ENCODE measurements at regions not wholly inside any gene's neighbourhood (a gene's known extent, or its start where the extent isn't known, plus 50 kb on each side); places are given as distances from the start of the nearest gene placed in this dataset.

DNA sequence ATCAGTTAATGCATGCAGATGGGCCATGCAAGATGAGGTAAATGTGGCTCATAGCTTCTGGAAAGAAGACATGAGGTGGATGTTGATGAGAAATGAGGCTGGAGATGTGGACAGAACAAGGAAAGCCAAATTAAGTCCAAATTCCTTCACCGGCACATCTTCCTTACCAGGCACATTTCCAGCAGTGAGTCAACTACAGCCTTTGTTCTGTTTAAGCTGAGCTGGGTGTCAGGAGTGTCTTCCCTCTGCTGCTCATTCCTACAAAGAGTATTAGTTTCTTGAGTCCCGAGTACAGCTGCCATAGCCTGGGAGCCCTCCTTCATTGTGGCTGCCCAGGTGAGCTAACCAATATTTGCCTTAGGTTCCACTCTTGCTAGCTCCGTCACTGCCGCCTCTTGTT is 945.0 kb downstream of the SLC4A3 start:
- no peaks in the 10 kb centered on the region for H3K36me3 Mint-ChIP-seq
- ChIA-PET POLR2A (no interaction called here), CTCF (no interaction called here)
- no peak for ATAC-seq
- H3K4me1 Mint-ChIP-seq: no peaks in the 10 kb centered on the region
- no peaks in the 10 kb centered on the region for H3K36me3 ChIP-seq (ENCODE audit: control insufficient read depth in 2 of 3, insufficient read depth in 3 of 3, low read length in 3 of 3)
- no peak for DNase-seq
- H3K9me3 ChIP-seq (ENCODE audit: control insufficient read depth in 2 of 3, low read length in 3 of 3): no peaks in the 10 kb centered on the region
- H3K9me3 Mint-ChIP-seq: peaks cover 0 to 6% (median 0%) of the 10 kb centered on the region in 11 donors
- H3K27ac ChIP-seq (ENCODE audit: low read depth, low read length): no peak overlapping the region
- no peaks in the 10 kb centered on the region for H3K27me3 ChIP-seq (ENCODE audit: control insufficient read depth in 2 of 2, insufficient read depth in 2 of 2, low read length in 2 of 2)
- intact Hi-C loops (cut with micrococcal nuclease): no loop called here
- no peak overlapping the region for H3K4me3 ChIP-seq (ENCODE audit: low read length)
- H3K27ac Mint-ChIP-seq: no peak overlapping the region
- no peaks in the 10 kb centered on the region for H3K27me3 Mint-ChIP-seq
- no peak overlapping the region for H3K4me3 Mint-ChIP-seq
- H3K4me1 ChIP-seq (ENCODE audit: control insufficient read depth in 2 of 2, insufficient read depth in 2 of 2, low read length in 2 of 2): no peaks in the 10 kb centered on the region

GRCh38 chr2:220574038-220574437 is 946.6 kb downstream of the SLC4A3 start:
- Histone ChIP-seq H3K27me3 (ENCODE audit: control insufficient read depth in 2 of 2, insufficient read depth in 2 of 2, low read length in 2 of 2) (no peaks in the 10 kb centered on the region), H3K27ac (ENCODE audit: low read depth, low read length) (no peak overlapping the region), H3K9me3 (ENCODE audit: control insufficient read depth in 2 of 3, low read length in 3 of 3) (no peaks in the 10 kb centered on the region), H3K4me1 (ENCODE audit: control insufficient read depth in 2 of 2, insufficient read depth in 2 of 2, low read length in 2 of 2) (no peaks in the 10 kb centered on the region), H3K36me3 (ENCODE audit: control insufficient read depth in 2 of 3, insufficient read depth in 3 of 3, low read length in 3 of 3) (no peaks in the 10 kb centered on the region), H3K4me3 (ENCODE audit: low read length) (no peak overlapping the region)
- ChIA-PET POLR2A (no interaction called here), CTCF (no interaction called here)
- no peak for DNase-seq
- Mint-ChIP-seq H3K27me3 (no peaks in the 10 kb centered on the region), H3K9me3 (peaks cover 0 to 6% (median 0%) of the 10 kb centered on the region in 11 donors), H3K27ac (no peak overlapping the region), H3K4me3 (no peak overlapping the region), H3K4me1 (no peaks in the 10 kb centered on the region), H3K36me3 (no peaks in the 10 kb centered on the region)
- intact Hi-C loops (cut with micrococcal nuclease): no loop called here
- ATAC-seq: no peak

DNA sequence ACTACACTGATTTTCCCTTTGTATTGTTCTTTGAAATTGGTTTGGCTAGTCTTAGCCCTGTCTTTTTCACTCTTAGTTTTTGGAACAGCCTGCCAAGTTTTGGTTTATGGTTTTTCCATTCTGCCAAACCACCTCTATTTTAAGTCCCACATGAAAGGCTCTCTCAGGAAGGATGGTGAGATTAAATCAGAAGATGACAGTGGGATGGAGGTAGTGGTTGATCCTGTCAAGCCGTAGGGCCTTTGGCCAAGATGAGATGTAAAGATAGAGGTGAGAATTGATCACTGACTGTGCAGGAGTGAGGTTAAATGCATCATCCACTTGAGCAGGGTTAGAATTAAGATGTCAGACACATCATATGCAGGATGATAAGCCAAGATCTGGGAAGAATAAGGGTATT is 948.5 kb downstream of the SLC4A3 start:
- Mint-ChIP-seq H3K36me3 (no peaks in the 10 kb centered on the region), H3K4me1 (no peaks in the 10 kb centered on the region), H3K9me3 (peaks cover 0 to 6% (median 0%) of the 10 kb centered on the region in 11 donors), H3K4me3 (no peak overlapping the region), H3K27me3 (peaks cover 0 to 8% (median 0%) of the 10 kb centered on the region in 5 donors), H3K27ac (no peak overlapping the region)
- Histone ChIP-seq H3K9me3 (ENCODE audit: control insufficient read depth in 2 of 3, low read length in 3 of 3) (no peaks in the 10 kb centered on the region), H3K27ac (ENCODE audit: low read depth, low read length) (no peak overlapping the region), H3K4me1 (ENCODE audit: control insufficient read depth in 2 of 2, insufficient read depth in 2 of 2, low read length in 2 of 2) (no peaks in the 10 kb centered on the region), H3K27me3 (ENCODE audit: control insufficient read depth in 2 of 2, insufficient read depth in 2 of 2, low read length in 2 of 2) (no peaks in the 10 kb centered on the region), H3K4me3 (ENCODE audit: low read length) (no peak overlapping the region), H3K36me3 (ENCODE audit: control insufficient read depth in 2 of 3, insufficient read depth in 3 of 3, low read length in 3 of 3) (no peaks in the 10 kb centered on the region)
- CTCF ChIA-PET: no interaction called here
- intact Hi-C loops (cut with micrococcal nuclease): no loop called here
- DNase-seq (no peak), ATAC-seq (no peak)
- POLR2A ChIA-PET: no interaction called here

GRCh38 chr2:220579452-220579851 is 952.0 kb downstream of the SLC4A3 start:
- Histone ChIP-seq H3K36me3 (ENCODE audit: control insufficient read depth in 2 of 3, insufficient read depth in 3 of 3, low read length in 3 of 3) (no peaks in the 10 kb centered on the region), H3K4me1 (ENCODE audit: control insufficient read depth in 2 of 2, insufficient read depth in 2 of 2, low read length in 2 of 2) (no peaks in the 10 kb centered on the region), H3K27ac (ENCODE audit: low read depth, low read length) (no peak overlapping the region), H3K9me3 (ENCODE audit: control insufficient read depth in 2 of 3, low read length in 3 of 3) (no peaks in the 10 kb centered on the region), H3K4me3 (ENCODE audit: low read length) (no peak overlapping the region), H3K27me3 (ENCODE audit: control insufficient read depth in 2 of 2, insufficient read depth in 2 of 2, low read length in 2 of 2) (no peaks in the 10 kb centered on the region)
- ATAC-seq: no peak
- H3K27ac Mint-ChIP-seq: no peak overlapping the region
- no peaks in the 10 kb centered on the region for H3K4me1 Mint-ChIP-seq
- ChIA-PET POLR2A (no interaction called here), CTCF (no interaction called here)
- no peak for DNase-seq
- H3K4me3 Mint-ChIP-seq: no peak overlapping the region
- H3K9me3 Mint-ChIP-seq: peaks cover 0 to 5% (median 0%) of the 10 kb centered on the region in 11 donors
- H3K27me3 Mint-ChIP-seq: peaks cover 0 to 8% (median 0%) of the 10 kb centered on the region in 5 donors
- H3K36me3 Mint-ChIP-seq: no peaks in the 10 kb centered on the region
- intact Hi-C loops (cut with micrococcal nuclease): no loop called here

DNA sequence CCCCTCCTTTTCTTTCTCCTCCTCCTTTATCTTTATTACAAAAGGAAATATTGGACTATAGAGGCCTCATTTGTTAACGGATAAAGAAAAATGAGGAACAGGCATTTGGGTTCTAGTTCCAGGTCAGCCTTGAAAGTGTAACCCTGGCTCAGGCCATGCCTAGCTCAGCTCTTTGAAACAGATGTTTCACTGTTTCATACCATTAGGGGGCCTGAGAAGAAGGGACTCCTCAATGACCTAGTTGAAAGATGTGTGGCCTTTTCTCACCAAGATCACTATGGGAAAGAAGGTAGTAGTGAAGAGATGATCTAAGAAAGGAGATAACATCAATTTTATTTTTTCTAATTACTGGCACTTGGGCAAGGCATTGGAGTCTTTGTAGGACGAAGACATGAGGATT is 952.7 kb downstream of the SLC4A3 start:
- Histone ChIP-seq H3K27ac (ENCODE audit: low read depth, low read length) (no peak overlapping the region), H3K9me3 (ENCODE audit: control insufficient read depth in 2 of 3, low read length in 3 of 3) (no peaks in the 10 kb centered on the region), H3K36me3 (ENCODE audit: control insufficient read depth in 2 of 3, insufficient read depth in 3 of 3, low read length in 3 of 3) (no peaks in the 10 kb centered on the region), H3K27me3 (ENCODE audit: control insufficient read depth in 2 of 2, insufficient read depth in 2 of 2, low read length in 2 of 2) (no peaks in the 10 kb centered on the region), H3K4me3 (ENCODE audit: low read length) (no peak overlapping the region), H3K4me1 (ENCODE audit: control insufficient read depth in 2 of 2, insufficient read depth in 2 of 2, low read length in 2 of 2) (no peaks in the 10 kb centered on the region)
- H3K27me3 Mint-ChIP-seq: peaks cover 0 to 8% (median 0%) of the 10 kb centered on the region in 5 donors
- peaks cover 0 to 5% (median 0%) of the 10 kb centered on the region in 11 donors for H3K9me3 Mint-ChIP-seq
- CTCF ChIA-PET: no interaction called here
- intact Hi-C loops (cut with micrococcal nuclease): no loop called here
- H3K4me3 Mint-ChIP-seq: no peak overlapping the region
- no peak for DNase-seq
- ATAC-seq: no peak
- H3K36me3 Mint-ChIP-seq: no peaks in the 10 kb centered on the region
- no peak overlapping the region for H3K27ac Mint-ChIP-seq
- no peaks in the 10 kb centered on the region for H3K4me1 Mint-ChIP-seq
- POLR2A ChIA-PET: no interaction called here

DNA sequence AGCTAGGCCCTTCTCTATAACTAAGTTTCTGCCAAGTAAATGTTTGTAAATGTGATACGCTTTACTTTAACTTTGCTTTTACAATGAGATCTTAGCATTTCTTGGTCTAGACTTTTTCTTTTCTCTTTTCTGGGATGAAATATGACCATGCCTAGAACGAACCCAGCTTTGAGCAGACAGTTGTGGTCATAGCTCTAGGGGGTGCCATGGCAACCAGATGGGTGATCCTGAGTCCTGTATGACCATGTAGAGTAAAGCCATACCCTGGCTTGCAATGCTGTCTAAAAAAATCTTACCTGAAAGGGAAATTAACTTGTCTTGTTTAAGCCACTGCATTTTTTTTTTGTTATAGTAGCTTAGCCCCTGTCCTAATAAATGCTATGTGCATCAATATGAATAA is 956.3 kb downstream of the SLC4A3 start:
- intact Hi-C loops (cut with micrococcal nuclease): no loop called here
- ChIA-PET CTCF (interaction anchor here (0.6 kb wide), 1 partner anchor 76 kb away, joined by 3 read pairs; no protein-coding TSS in a partner anchor), POLR2A (no interaction called here)
- DNase-seq (no peak), ATAC-seq (no peak)
- Histone ChIP-seq H3K4me1 (ENCODE audit: control insufficient read depth in 2 of 2, insufficient read depth in 2 of 2, low read length in 2 of 2) (no peaks in the 10 kb centered on the region), H3K36me3 (ENCODE audit: control insufficient read depth in 2 of 3, insufficient read depth in 3 of 3, low read length in 3 of 3) (no peaks in the 10 kb centered on the region), H3K9me3 (ENCODE audit: control insufficient read depth in 2 of 3, low read length in 3 of 3) (no peaks in the 10 kb centered on the region), H3K4me3 (ENCODE audit: low read length) (no peak overlapping the region), H3K27ac (ENCODE audit: low read depth, low read length) (no peak overlapping the region), H3K27me3 (ENCODE audit: control insufficient read depth in 2 of 2, insufficient read depth in 2 of 2, low read length in 2 of 2) (no peaks in the 10 kb centered on the region)
- Mint-ChIP-seq H3K27ac (no peak overlapping the region), H3K36me3 (no peaks in the 10 kb centered on the region), H3K4me1 (no peaks in the 10 kb centered on the region), H3K9me3 (peaks cover 0 to 6% (median 0%) of the 10 kb centered on the region in 11 donors), H3K27me3 (peaks cover 0 to 14% (median 0%) of the 10 kb centered on the region in 5 donors), H3K4me3 (no peak overlapping the region)

DNA sequence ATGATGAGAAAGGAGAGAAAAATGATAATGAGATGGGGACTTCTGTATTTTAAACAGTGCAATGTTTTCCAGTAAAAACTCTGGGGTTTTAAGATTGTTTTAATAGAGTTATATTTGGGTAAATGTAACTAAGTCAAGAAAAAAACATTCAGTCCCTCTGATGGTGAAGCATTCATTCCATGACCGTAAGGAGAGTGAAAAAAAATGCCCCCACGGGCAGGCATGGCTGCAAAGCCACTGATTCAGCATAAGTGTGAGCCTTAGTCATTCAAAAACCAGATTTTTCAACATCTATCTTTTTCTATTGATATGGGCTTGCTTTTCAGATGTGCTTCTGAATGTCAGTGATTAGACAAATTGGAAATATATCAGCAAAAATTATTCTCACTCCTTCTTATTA is 957.8 kb downstream of the SLC4A3 start:
- ChIA-PET CTCF (no interaction called here), POLR2A (no interaction called here)
- no peaks in the 10 kb centered on the region for H3K4me1 Mint-ChIP-seq
- H3K27ac ChIP-seq (ENCODE audit: low read depth, low read length): no peak overlapping the region
- intact Hi-C loops (cut with micrococcal nuclease): no loop called here
- H3K9me3 ChIP-seq (ENCODE audit: control insufficient read depth in 2 of 3, low read length in 3 of 3): no peaks in the 10 kb centered on the region
- H3K36me3 Mint-ChIP-seq: no peaks in the 10 kb centered on the region
- H3K4me3 Mint-ChIP-seq: no peak overlapping the region
- no peak for ATAC-seq
- DNase-seq: no peak
- H3K27me3 ChIP-seq (ENCODE audit: control insufficient read depth in 2 of 2, insufficient read depth in 2 of 2, low read length in 2 of 2): no peaks in the 10 kb centered on the region
- no peaks in the 10 kb centered on the region for H3K4me1 ChIP-seq (ENCODE audit: control insufficient read depth in 2 of 2, insufficient read depth in 2 of 2, low read length in 2 of 2)
- H3K27me3 Mint-ChIP-seq: peaks cover 0 to 13% (median 0%) of the 10 kb centered on the region in 5 donors
- no peaks in the 10 kb centered on the region for H3K36me3 ChIP-seq (ENCODE audit: control insufficient read depth in 2 of 3, insufficient read depth in 3 of 3, low read length in 3 of 3)
- peaks cover 0 to 6% (median 0%) of the 10 kb centered on the region in 11 donors for H3K9me3 Mint-ChIP-seq
- H3K4me3 ChIP-seq (ENCODE audit: low read length): no peak overlapping the region
- H3K27ac Mint-ChIP-seq: no peak overlapping the region
